SK-N-SH (cell line): ENCODE measurements at regions not wholly inside any gene's neighbourhood (a gene's known extent, or its start where the extent isn't known, plus 50 kb on each side); places are given as distances from the start of the nearest gene placed in this dataset.

Source experiments
- CTCF ChIA-PET: fragments of 300-600, 350-600 bp; formaldehyde crosslinking; extraction: SDS; loops from one replicate; lab custom pipeline; 2021; lab: Yijun Ruan, JAX
- POLR2A ChIA-PET: fragments of 350-600 bp; sonication (Branson Sonifier 250); formaldehyde crosslinking; extraction: SDS; loops from one replicate; lab custom pipeline; 2020; ENCODE audit warnings: antibody characterized with exemption, inconsistent platforms; lab: Yijun Ruan, JAX
- DNase-seq: peaks from one replicate; pipeline ENCODE4 v3.0.0; 2012
- H2AFZ ChIP-seq: fragments of 200-600 bp; sonication (generic); 2 replicates; pipeline ENCODE4 v1.8.1; 2016; ENCODE audit warnings: antibody characterized with exemption, mild to moderate bottlenecking, low read depth
- H3F3A ChIP-seq: fragments of 200-600 bp; sonication (generic); replicated peaks from 2 replicates; pipeline ENCODE3; 2016; ENCODE audit warnings: antibody characterized with exemption, mild to moderate bottlenecking; ENCODE audit not compliant: insufficient read depth
- H3K27ac ChIP-seq, 2 experiments: fragments of 200-500 bp in 1 of 2; fragments of 200-600 bp in 1 of 2; sonication (Bioruptor generic) in 1 of 2; sonication (generic), shearing (Covaris generic) in 1 of 2; 2 replicates each; pipeline versions ENCODE4 v1.5.1 to v1.6.1; 2014 to 2016; ENCODE audit warnings: low read depth in 2 of 2, inconsistent platforms in 1 of 2, low read length in 1 of 2, mild to moderate bottlenecking in 1 of 2, mixed read lengths in 1 of 2
- H3K27me3 ChIP-seq: fragments of 200-600 bp; sonication (generic), shearing (Covaris generic); 2 replicates; pipeline ENCODE4 v1.6.1; 2016; ENCODE audit warnings: mixed run types; ENCODE audit not compliant: insufficient read depth
- H3K36me3 ChIP-seq, 2 experiments: fragments of 200-500 bp in 1 of 2; fragments of 200-600 bp in 1 of 2; sonication (Bioruptor generic) in 1 of 2; sonication (generic) in 1 of 2; replicated peaks in 1 of 2; 2 replicates each; pipeline versions ENCODE3 to v1.5.1; 2014 to 2016; ENCODE audit warnings: low read length in 1 of 2, mild to moderate bottlenecking in 1 of 2; ENCODE audit not compliant: insufficient read depth in 2 of 2, control insufficient read depth in 1 of 2
- H3K4me1 ChIP-seq, 2 experiments: fragments of 200-500 bp in 1 of 2; fragments of 200-600 bp in 1 of 2; sonication (Bioruptor generic) in 1 of 2; sonication (generic), shearing (Covaris generic) in 1 of 2; 2 replicates each; pipeline versions ENCODE4 v1.5.1 to v1.6.1; 2014 to 2016; ENCODE audit warnings: low read depth in 1 of 2, low read length in 1 of 2, mixed run types in 1 of 2; ENCODE audit not compliant: insufficient read depth in 2 of 2, control insufficient read depth in 1 of 2
- H3K4me2 ChIP-seq: fragments of 200-600 bp; sonication (generic), shearing (Covaris generic); 2 replicates; pipeline ENCODE4 v1.6.1; 2017; ENCODE audit warnings: mixed run types
- H3K4me3 ChIP-seq, 2 experiments: fragments of 200-500 bp in 1 of 2; fragments of 200-600 bp in 1 of 2; sonication (Bioruptor generic) in 1 of 2; sonication (generic), shearing (Covaris generic) in 1 of 2; 2 replicates each; pipeline versions ENCODE4 v1.5.1 to v1.8.1; 2014 to 2016; ENCODE audit warnings: low read depth in 2 of 2, inconsistent platforms in 1 of 2, low read length in 1 of 2, mild to moderate bottlenecking in 1 of 2, mixed read lengths in 1 of 2, moderate library complexity in 1 of 2
- H3K79me2 ChIP-seq: fragments of 200-600 bp; sonication (generic); 2 replicates; pipeline ENCODE4 v1.8.1; 2017; ENCODE audit warnings: mild to moderate bottlenecking; ENCODE audit not compliant: insufficient read depth
- H3K9ac ChIP-seq: fragments of 200-600 bp; sonication (generic); 2 replicates; pipeline ENCODE4 v1.6.1; 2017; ENCODE audit warnings: mixed run types
- H3K9me2 ChIP-seq: fragments of 200-600 bp; sonication (generic); 2 replicates; pipeline ENCODE4 v1.6.1; 2017; ENCODE audit warnings: mixed run types
- H3K9me3 ChIP-seq: fragments of 200-600 bp; sonication (generic); 2 replicates; pipeline ENCODE4 v1.6.1; 2017; ENCODE audit warnings: mixed run types, mild to moderate bottlenecking, moderate library complexity
- H4K20me1 ChIP-seq: fragments of 200-600 bp; sonication (generic); 2 replicates; pipeline ENCODE4 v1.6.1; 2017; ENCODE audit warnings: mild to moderate bottlenecking, mixed run types; ENCODE audit not compliant: insufficient read depth
- ELF1 ChIP-seq: IDR thresholded peaks from 2 replicates; pipeline ENCODE4 v1.4.0; 2012
- EZH2phosphoT487 ChIP-seq: fragments of 200-600 bp; sonication (generic); IDR thresholded peaks from 2 replicates; pipeline ENCODE4 v1.6.1; 2017; ENCODE audit warnings: low read depth, mixed run types, mild to moderate bottlenecking, antibody characterized with exemption, moderate library complexity, borderline replicate concordance
- IRF3 ChIP-seq: fragments of 150-350 bp; IDR thresholded peaks from 2 replicates; pipeline ENCODE4 v1.6.1; 2016; ENCODE audit warnings: mild to moderate bottlenecking, low read depth, low read length
- MAX ChIP-seq: IDR thresholded peaks from 2 replicates; pipeline ENCODE4 v1.4.0; 2012; ENCODE audit warnings: low read depth
- RAD21 ChIP-seq: IDR thresholded peaks from 2 replicates; pipeline ENCODE4 v1.6.1; 2012; ENCODE audit warnings: mild to moderate bottlenecking, low read length
- RFX5 ChIP-seq: IDR thresholded peaks from 2 replicates; pipeline ENCODE4 v1.6.1; 2012; ENCODE audit warnings: mild to moderate bottlenecking, improper control_type of control experiment, low read length
- RXRA ChIP-seq: IDR thresholded peaks from 2 replicates; pipeline ENCODE4 v1.4.0; 2012; ENCODE audit warnings: low read depth, mild to moderate bottlenecking, borderline replicate concordance
- SMC3 ChIP-seq: IDR thresholded peaks from 2 replicates; pipeline ENCODE4 v1.6.1; 2012; ENCODE audit warnings: low read depth, low read length, improper control_type of control experiment
- TCF12 ChIP-seq: IDR thresholded peaks from 2 replicates; pipeline ENCODE4 v1.4.0; 2012
- TEAD4 ChIP-seq: IDR thresholded peaks from 2 replicates; pipeline ENCODE4 v1.4.0; 2012; ENCODE audit warnings: mild to moderate bottlenecking, borderline replicate concordance; ENCODE audit not compliant: insufficient read depth
- USF2 ChIP-seq: fragments of 150-350 bp; IDR thresholded peaks from 2 replicates; pipeline ENCODE4 v1.6.1; 2017; ENCODE audit warnings: antibody characterized with exemption, low read length, low read depth, borderline replicate concordance
- YY1 ChIP-seq: IDR thresholded peaks from 2 replicates; pipeline ENCODE4 v1.4.0; 2012; ENCODE audit warnings: low read depth, mild to moderate bottlenecking
- WGBS: methylation state at CpG from one replicate; pipeline ENCODE4 v1.1.6; 2017; ENCODE audit warnings: low lambda C conversion rate; 5-methylcytosine and 5-hydroxymethylcytosine counted together
- TF ChIP-seq, protein P1 (sequence below): fragments of 200-600 bp; sonication (generic); IDR thresholded peaks from 2 replicates; pipeline ENCODE4 v1.6.1; 2017; ENCODE audit warnings: antibody characterized with exemption, mild to moderate bottlenecking, moderate library complexity
- TF ChIP-seq, protein P2 (sequence below): IDR thresholded peaks from 2 replicates; pipeline ENCODE4; 2012

DNA sequence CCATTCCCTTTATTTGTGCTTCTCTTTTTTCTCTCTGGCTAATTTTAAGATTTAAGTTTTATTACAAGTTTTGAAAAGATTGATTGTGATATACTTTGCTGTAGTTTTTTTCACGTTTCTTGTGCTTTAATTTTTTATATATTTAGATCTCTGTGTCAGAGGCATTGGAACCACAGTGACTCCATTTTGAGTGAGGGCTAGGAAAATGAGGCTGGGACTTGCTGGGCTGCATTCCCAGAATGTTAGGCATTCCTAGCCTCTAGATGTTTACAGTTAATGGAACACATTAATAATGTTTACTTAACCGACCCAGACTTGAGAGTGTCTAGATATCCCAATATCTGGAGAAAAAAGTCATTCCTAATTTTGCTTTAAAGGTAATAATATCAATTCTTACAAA, 939.4 kb downstream of the BRINP3 start:
- Histone ChIP-seq H3K9ac (no peak overlapping the region), H3K27ac (no peak overlapping the region), H3K27me3 (no peaks in the 10 kb centered on the region), H3K4me2 (no peak overlapping the region), H4K20me1 (no peaks in the 10 kb centered on the region), H2AFZ (no peak overlapping the region), H3K4me1 (no peaks in the 10 kb centered on the region), H3K36me3 (no peaks in the 10 kb centered on the region), H3K4me3 (no peak overlapping the region), H3K79me2 (no peaks in the 10 kb centered on the region), H3K9me3 (no peaks in the 10 kb centered on the region), H3F3A (no peaks in the 10 kb centered on the region), H3K9me2 (no peaks in the 10 kb centered on the region)
- WGBS: 56% methylated on average over 2 of the region's 2 CpGs
- TF ChIP-seq IRF3 (no peak), YY1 (no peak), USF2 (no peak), SMC3 (no peak), RXRA (no peak)
- POLR2A ChIA-PET: no interaction called here
- CTCF ChIA-PET: no interaction called here
- no peak for DNase-seq

- H3K36me3 ChIP-seq: no peaks in the 10 kb centered on the region
- TF ChIP-seq SMC3 (no peak), EZH2phosphoT487 (no peak), TEAD4 (no peak), MAX (no peak), ELF1 (no peak), IRF3 (no peak), RAD21 (no peak), TCF12 (no peak), RFX5 (no peak)
- TF ChIP-seq, protein P1, sequence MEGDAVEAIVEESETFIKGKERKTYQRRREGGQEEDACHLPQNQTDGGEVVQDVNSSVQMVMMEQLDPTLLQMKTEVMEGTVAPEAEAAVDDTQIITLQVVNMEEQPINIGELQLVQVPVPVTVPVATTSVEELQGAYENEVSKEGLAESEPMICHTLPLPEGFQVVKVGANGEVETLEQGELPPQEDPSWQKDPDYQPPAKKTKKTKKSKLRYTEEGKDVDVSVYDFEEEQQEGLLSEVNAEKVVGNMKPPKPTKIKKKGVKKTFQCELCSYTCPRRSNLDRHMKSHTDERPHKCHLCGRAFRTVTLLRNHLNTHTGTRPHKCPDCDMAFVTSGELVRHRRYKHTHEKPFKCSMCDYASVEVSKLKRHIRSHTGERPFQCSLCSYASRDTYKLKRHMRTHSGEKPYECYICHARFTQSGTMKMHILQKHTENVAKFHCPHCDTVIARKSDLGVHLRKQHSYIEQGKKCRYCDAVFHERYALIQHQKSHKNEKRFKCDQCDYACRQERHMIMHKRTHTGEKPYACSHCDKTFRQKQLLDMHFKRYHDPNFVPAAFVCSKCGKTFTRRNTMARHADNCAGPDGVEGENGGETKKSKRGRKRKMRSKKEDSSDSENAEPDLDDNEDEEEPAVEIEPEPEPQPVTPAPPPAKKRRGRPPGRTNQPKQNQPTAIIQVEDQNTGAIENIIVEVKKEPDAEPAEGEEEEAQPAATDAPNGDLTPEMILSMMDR: no peak
- TF ChIP-seq, protein P2, sequence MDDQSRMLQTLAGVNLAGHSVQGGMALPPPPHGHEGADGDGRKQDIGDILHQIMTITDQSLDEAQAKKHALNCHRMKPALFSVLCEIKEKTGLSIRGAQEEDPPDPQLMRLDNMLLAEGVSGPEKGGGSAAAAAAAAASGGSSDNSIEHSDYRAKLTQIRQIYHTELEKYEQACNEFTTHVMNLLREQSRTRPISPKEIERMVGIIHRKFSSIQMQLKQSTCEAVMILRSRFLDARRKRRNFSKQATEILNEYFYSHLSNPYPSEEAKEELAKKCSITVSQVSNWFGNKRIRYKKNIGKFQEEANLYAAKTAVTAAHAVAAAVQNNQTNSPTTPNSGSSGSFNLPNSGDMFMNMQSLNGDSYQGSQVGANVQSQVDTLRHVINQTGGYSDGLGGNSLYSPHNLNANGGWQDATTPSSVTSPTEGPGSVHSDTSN: no peak
- TF ChIP-seq, all 33 proteins: peak for 0
- H2AFZ ChIP-seq: no peak overlapping the region
- no peaks in the 10 kb centered on the region for H4K20me1 ChIP-seq
- H3K9me2 ChIP-seq: no peaks in the 10 kb centered on the region
- no peak overlapping the region for H3K27ac ChIP-seq
- H3K9me3 ChIP-seq: no peaks in the 10 kb centered on the region
- DNase-seq: no peak
- POLR2A ChIA-PET: no interaction called here
- no peaks in the 10 kb centered on the region for H3K27me3 ChIP-seq
- H3K4me1 ChIP-seq: no peaks in the 10 kb centered on the region
- CTCF ChIA-PET: no interaction called here
- H3K9ac ChIP-seq: no peak overlapping the region
- no peaks in the 10 kb centered on the region for H3K79me2 ChIP-seq
- H3F3A ChIP-seq: no peaks in the 10 kb centered on the region
- H3K4me3 ChIP-seq: no peak overlapping the region
- H3K4me2 ChIP-seq: no peak overlapping the region
Observed at GRCh38 chr1:189550498-189550897, 927.2 kb downstream of the BRINP3 start.
